Gastrocnemius medialis (tissue), 4 donors: ENCODE measurements at regions not wholly inside any gene's neighbourhood (a gene's known extent, or its start where the extent isn't known, plus 50 kb on each side); places are given as distances from the start of the nearest gene placed in this dataset.

Experiments
- ATAC-seq, 2 donors: fragments of 150-250 bp; one replicate each; pipeline ENCODE4 v1.9.1; 2016
- DNase-seq, 2 donors: peaks; one replicate each; pipeline ENCODE4 v3.0.0-alpha.2; 2019
- H3K27ac ChIP-seq, 4 donors: fragments of 200-600 bp; sonication (generic); 1 replicate in 1 of 4; 2 replicates in 3 of 4; pipeline ENCODE4 v1.5.1; 2016 to 2018; ENCODE audit warnings: mild to moderate bottlenecking in 2 of 4, moderate library complexity in 1 of 4
- H3K27me3 ChIP-seq, 3 donors: fragments of 200-600 bp; sonication (generic) in 2 of 3; 1 replicate in 1 of 3; 2 replicates in 2 of 3; pipeline versions ENCODE4 v1.5.1 to v1.6.0; 2016 to 2019; ENCODE audit warnings: mild to moderate bottlenecking in 1 of 3, moderate library complexity in 1 of 3
- H3K36me3 ChIP-seq, 2 donors: fragments of 200-600 bp; sonication (generic) in 1 of 2; one replicate each; pipeline ENCODE4 v1.5.1; 2017 to 2018
- H3K4me1 ChIP-seq, 2 donors: fragments of 200-600 bp; sonication (generic) in 1 of 2; one replicate each; pipeline ENCODE4 v1.5.1; 2016 to 2017; ENCODE audit warnings: mild to moderate bottlenecking in 2 of 2
- H3K4me3 ChIP-seq, 4 donors: fragments of 200-600 bp; sonication (generic) in 3 of 4; 1 replicate in 1 of 4; 2 replicates in 3 of 4; pipeline ENCODE4 v1.5.1; 2016 to 2019; ENCODE audit warnings: mild to moderate bottlenecking in 2 of 4
- H3K9me3 ChIP-seq, 3 donors: fragments of 200-600 bp; sonication (generic) in 2 of 3; 1 replicate in 1 of 3; 2 replicates in 2 of 3; pipeline ENCODE4 v1.5.1; 2016 to 2019
- CTCF ChIP-seq, 5 experiments: fragments of 450-650 bp in 3 of 5; fragments of 200-600 bp in 2 of 5; sonication (generic) in 2 of 5; IDR thresholded peaks in 4 of 5; conservative IDR thresholded peaks in 1 of 5; 1 replicate in 4 of 5; 2 replicates in 1 of 5; pipeline ENCODE4 v1.5.1; 2016 to 2019; ENCODE audit warnings: antibody characterized with exemption in 5 of 5, mild to moderate bottlenecking in 3 of 5, moderate library complexity in 3 of 5
- POLR2A ChIP-seq, 2 donors: fragments of 450-650 bp; IDR thresholded peaks; one replicate each; pipeline ENCODE4 v1.6.1; 2017; ENCODE audit warnings: antibody characterized with exemption in 2 of 2, mild to moderate bottlenecking in 2 of 2, moderate library complexity in 2 of 2
- in situ Hi-C, 4 donors: fragments of 200-750 bp; cut with MboI; loops; one replicate each; pipeline versions ENCODE4 v1.15.0 to v1.8.0; 2017; ENCODE audit warnings: low sequenced_read_pairs in 4 of 4
- intact Hi-C: fragments of 100-400 bp; cut with DNase I; formaldehyde crosslinking; loops from one replicate; pipeline ENCODE4 v1.15.1; 2023; ENCODE audit warnings: low total_unique reads

- intact Hi-C loops = no loop called here
- no peak for TF ChIP-seq CTCF (IDR thresholded peaks at IDR 0.05 in 4 of 5, conservative IDR thresholded peaks at IDR 0.05 in 1 of 5)
- TF ChIP-seq POLR2A (IDR thresholded peaks at IDR 0.05) = no peak
- in situ Hi-C loops = no loop called here
- no peaks in the 10 kb centered on the region for H3K9me3 ChIP-seq
- H3K4me1 ChIP-seq = no peaks in the 10 kb centered on the region
- H3K36me3 ChIP-seq = no peaks in the 10 kb centered on the region
- DNase-seq (no peak), ATAC-seq (no peak)
- H3K27ac ChIP-seq = no peak overlapping the region
- H3K27me3 ChIP-seq = no peaks in the 10 kb centered on the region
- H3K4me3 ChIP-seq = no peak overlapping the region
These were observed 336.2 kb downstream of the ZEB2 start for GRCh38 chr2:144183727-144184126.

DNA sequence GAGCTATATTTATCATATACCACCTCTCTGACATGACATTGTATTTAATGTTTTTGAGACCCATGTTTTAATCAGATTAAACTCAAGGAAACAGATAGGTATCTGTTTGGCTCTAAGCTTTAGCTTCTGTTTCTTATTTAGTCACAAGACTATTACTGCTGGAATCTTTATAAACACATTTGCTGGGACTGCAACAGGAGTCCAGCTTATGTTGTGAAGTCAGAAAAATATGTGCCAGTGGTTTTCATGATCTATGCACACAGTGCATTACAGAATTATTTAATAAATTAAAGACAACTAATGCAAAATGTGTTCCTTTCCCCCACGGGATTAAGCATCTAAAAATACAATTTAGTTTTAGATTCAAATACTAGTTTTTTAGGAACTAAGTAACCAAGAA lies 338.9 kb downstream of the ZEB2 start:
- intact Hi-C loops = no loop called here

GRCh38 chr2:144180131-144180530 lies 339.8 kb downstream of the ZEB2 start:
- in situ Hi-C loops = no loop called here
- no peak for ATAC-seq
- Histone ChIP-seq H3K4me1 (no peaks in the 10 kb centered on the region), H3K27ac (no peak overlapping the region), H3K36me3 (no peaks in the 10 kb centered on the region), H3K27me3 (no peaks in the 10 kb centered on the region), H3K9me3 (no peaks in the 10 kb centered on the region), H3K4me3 (no peak overlapping the region)
- TF ChIP-seq POLR2A (IDR thresholded peaks at IDR 0.05) (no peak), CTCF (IDR thresholded peaks at IDR 0.05 in 4 of 5, conservative IDR thresholded peaks at IDR 0.05 in 1 of 5) (no peak)
- no peak for DNase-seq
- intact Hi-C loops = no loop called here

More for the DNA sequence above, 338.9 kb downstream of the ZEB2 start:
- Histone ChIP-seq H3K27me3 (no peaks in the 10 kb centered on the region), H3K4me3 (no peak overlapping the region), H3K36me3 (no peaks in the 10 kb centered on the region), H3K27ac (no peak overlapping the region), H3K9me3 (no peaks in the 10 kb centered on the region), H3K4me1 (no peaks in the 10 kb centered on the region)
- DNase-seq (no peak), ATAC-seq (no peak)
- no peak for TF ChIP-seq CTCF (IDR thresholded peaks at IDR 0.05 in 4 of 5, conservative IDR thresholded peaks at IDR 0.05 in 1 of 5)
- TF ChIP-seq POLR2A (IDR thresholded peaks at IDR 0.05) = no peak
- in situ Hi-C loops = no loop called here

GRCh38 chr2:144170179-144170578 lies 349.7 kb downstream of the ZEB2 start:
- H3K27ac ChIP-seq = no peak overlapping the region
- in situ Hi-C loops = no loop called here
- DNase-seq = no peak
- no peaks in the 10 kb centered on the region for H3K36me3 ChIP-seq
- H3K4me1 ChIP-seq = no peaks in the 10 kb centered on the region
- H3K4me3 ChIP-seq = no peak overlapping the region
- no peaks in the 10 kb centered on the region for H3K27me3 ChIP-seq
- ATAC-seq = no peak
- TF ChIP-seq POLR2A (IDR thresholded peaks at IDR 0.05) (no peak), CTCF (IDR thresholded peaks at IDR 0.05 in 4 of 5, conservative IDR thresholded peaks at IDR 0.05 in 1 of 5) (no peak)
- intact Hi-C loops = no loop called here
- H3K9me3 ChIP-seq = no peaks in the 10 kb centered on the region

GRCh38 chr2:144166743-144167142 lies 353.2 kb downstream of the ZEB2 start:
- no peaks in the 10 kb centered on the region for H3K9me3 ChIP-seq
- no peak for TF ChIP-seq POLR2A (IDR thresholded peaks at IDR 0.05)
- no peak for TF ChIP-seq CTCF (IDR thresholded peaks at IDR 0.05 in 4 of 5, conservative IDR thresholded peaks at IDR 0.05 in 1 of 5)
- intact Hi-C loops = no loop called here

More at GRCh38 chr2:144166743-144167142, 353.2 kb downstream of the ZEB2 start:
- in situ Hi-C loops = no loop called here
- no peak overlapping the region for H3K4me3 ChIP-seq
- H3K36me3 ChIP-seq = no peaks in the 10 kb centered on the region
- no peaks in the 10 kb centered on the region for H3K27me3 ChIP-seq
- ATAC-seq (no peak), DNase-seq (no peak)
- H3K4me1 ChIP-seq = no peaks in the 10 kb centered on the region
- H3K27ac ChIP-seq = no peak overlapping the region
